Right atrium auricular region (tissue), 2 donors: ENCODE measurements at regions not wholly inside any gene's neighbourhood (a gene's known extent, or its start where the extent isn't known, plus 50 kb on each side); places are given as distances from the start of the nearest gene placed in this dataset.
"Not testable (repeated sequence)": the region's sequence is repeated elsewhere in the genome, so short reads cannot be mapped to it uniquely, and the experiment has no call there.

Experiments used
- DNase-seq: peaks from one replicate; pipeline ENCODE4 v3.0.0-alpha.2; 2019; ENCODE audit warnings: low spot score
- H3K27ac ChIP-seq, 2 donors: fragments of 200-600 bp; sonication (generic); 1 replicate in 1 of 2; 2 replicates in 1 of 2; pipeline ENCODE4 v1.5.1; 2016 to 2019
- H3K27me3 ChIP-seq, 2 donors: fragments of 200-600 bp; sonication (generic); one replicate each; pipeline versions ENCODE4 v1.5.1 to v1.6.0; 2017 to 2019
- H3K36me3 ChIP-seq: fragments of 200-600 bp; sonication (generic); one replicate; pipeline ENCODE4 v1.5.1; 2016
- H3K4me1 ChIP-seq, 2 donors: fragments of 200-600 bp; sonication (generic); one replicate each; pipeline versions ENCODE4 v1.5.1 to v1.6.0; 2017 to 2019
- H3K4me3 ChIP-seq, 2 donors: fragments of 200-600 bp; sonication (generic); 1 replicate in 1 of 2; 2 replicates in 1 of 2; pipeline ENCODE4 v1.5.1; 2017 to 2019; ENCODE audit warnings: mild to moderate bottlenecking in 1 of 2, moderate library complexity in 1 of 2
- H3K9me3 ChIP-seq, 2 donors: fragments of 200-600 bp; sonication (generic); one replicate each; pipeline ENCODE4 v1.5.1; 2019
- CTCF ChIP-seq, 2 donors: fragments of 200-600 bp; sonication (generic); IDR thresholded peaks; one replicate each; pipeline ENCODE4 v1.5.1; 2019; ENCODE audit warnings: antibody characterized with exemption in 2 of 2

GRCh38 chr14:85344171-85344570, 185.8 kb upstream of the FLRT2 start:
- no peak for DNase-seq
- Histone ChIP-seq H3K4me3 (no peak overlapping the region), H3K9me3 (no peaks in the 10 kb centered on the region), H3K36me3 (no peaks in the 10 kb centered on the region), H3K27me3 (no peaks in the 10 kb centered on the region), H3K4me1 (no peaks in the 10 kb centered on the region), H3K27ac (no peak overlapping the region)
- no peak for TF ChIP-seq CTCF (IDR thresholded peaks at IDR 0.05)

- no peaks in the 10 kb centered on the region for H3K9me3 ChIP-seq
- DNase-seq: no peak
- H3K36me3 ChIP-seq: no peaks in the 10 kb centered on the region
- H3K4me1 ChIP-seq: no peaks in the 10 kb centered on the region
- no peaks in the 10 kb centered on the region for H3K27me3 ChIP-seq
- no peak overlapping the region for H3K4me3 ChIP-seq
- TF ChIP-seq CTCF (IDR thresholded peaks at IDR 0.05): no peak
- no peak overlapping the region for H3K27ac ChIP-seq
Observed at GRCh38 chr14:85344847-85345570, 184.9 kb upstream of the FLRT2 start.

- H3K27me3 ChIP-seq: no peaks in the 10 kb centered on the region
- H3K4me3 ChIP-seq: no peak overlapping the region
- H3K36me3 ChIP-seq: no peaks in the 10 kb centered on the region
- H3K9me3 ChIP-seq: peaks cover 0 to 6% of the 10 kb centered on the region in 2 donors
- H3K27ac ChIP-seq: no peak overlapping the region
- DNase-seq: no peak
- H3K4me1 ChIP-seq: no peaks in the 10 kb centered on the region
- TF ChIP-seq CTCF (IDR thresholded peaks at IDR 0.05): no peak
Observed at GRCh38 chr14:85350667-85351066, 179.3 kb upstream of the FLRT2 start.

- not testable (repeated sequence) for H3K36me3 ChIP-seq, H3K27ac ChIP-seq, DNase-seq, H3K27me3 ChIP-seq, H3K4me3 ChIP-seq, H3K9me3 ChIP-seq, H3K4me1 ChIP-seq
Observed at GRCh38 chr14:85352588-85352987, 177.4 kb upstream of the FLRT2 start.

GRCh38 chr14:85357120-85357519, 172.8 kb upstream of the FLRT2 start:
- no peak for DNase-seq
- no peak overlapping the region for H3K27ac ChIP-seq
- no peak for TF ChIP-seq CTCF (IDR thresholded peaks at IDR 0.05)
- no peaks in the 10 kb centered on the region for H3K4me1 ChIP-seq
- no peaks in the 10 kb centered on the region for H3K27me3 ChIP-seq
- no peaks in the 10 kb centered on the region for H3K36me3 ChIP-seq
- peaks cover 0 to 6% of the 10 kb centered on the region in 2 donors for H3K9me3 ChIP-seq
- H3K4me3 ChIP-seq: no peak overlapping the region

- no peaks in the 10 kb centered on the region for H3K36me3 ChIP-seq
- DNase-seq: no peak
- TF ChIP-seq CTCF (IDR thresholded peaks at IDR 0.05): no peak
- no peaks in the 10 kb centered on the region for H3K4me1 ChIP-seq
- H3K27ac ChIP-seq: no peak overlapping the region
- H3K9me3 ChIP-seq: peaks cover 0 to 6% of the 10 kb centered on the region in 2 donors
- no peaks in the 10 kb centered on the region for H3K27me3 ChIP-seq
- no peak overlapping the region for H3K4me3 ChIP-seq
Observed at GRCh38 chr14:85358136-85358785, 171.7 kb upstream of the FLRT2 start.
